ENCODE measurements at regions not wholly inside any gene's neighbourhood (a gene's known extent, or its start where the extent isn't known, plus 50 kb on each side); places are given as distances from the start of the nearest gene placed in this dataset.

DNA sequence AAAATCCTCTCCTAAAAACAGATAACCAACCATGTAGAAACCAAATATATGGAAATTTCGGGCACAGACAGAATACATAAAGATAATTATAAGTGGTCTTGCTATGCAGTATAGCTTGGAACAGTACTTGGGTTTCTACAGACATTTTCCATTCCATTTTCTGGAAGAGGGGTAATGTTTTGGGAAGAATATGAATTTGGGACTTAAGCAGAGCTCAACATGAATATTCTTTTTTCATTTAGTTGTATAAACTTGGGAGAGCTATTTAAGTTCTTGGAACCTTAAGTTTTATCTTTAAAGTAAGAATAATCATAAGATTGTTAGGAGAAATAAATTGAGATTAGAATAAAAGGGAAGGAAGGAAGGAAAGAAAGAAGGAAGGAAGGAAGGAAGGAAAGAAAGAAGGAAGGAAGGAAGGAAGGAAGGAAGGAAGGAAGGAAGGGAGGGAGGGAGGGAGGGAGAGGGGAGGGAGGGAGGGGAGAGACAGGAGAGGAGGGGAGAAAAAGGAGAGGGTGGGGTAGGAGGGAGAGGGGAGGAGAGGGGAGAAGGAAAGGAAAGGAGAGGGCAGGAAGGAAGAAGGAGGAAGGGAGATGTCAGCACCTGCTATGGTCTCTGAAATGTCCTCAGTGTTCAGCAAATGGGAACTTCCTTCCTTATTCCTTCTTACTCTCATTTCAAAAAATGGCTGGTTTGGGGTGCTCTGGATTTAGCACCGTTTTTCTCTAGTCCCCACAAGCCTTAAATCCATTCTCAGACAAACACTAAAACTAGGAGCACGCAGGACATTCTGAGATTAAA, 248.3 kb downstream of the LY86 start:
- H3K9me3 ChIP-seq: no peaks in the 10 kb centered on the region
- no peak for DNase-seq
- no peaks in the 10 kb centered on the region for H3K27me3 ChIP-seq
- H3K4me1 ChIP-seq: no peaks in the 10 kb centered on the region
- H3K36me3 ChIP-seq: no peaks in the 10 kb centered on the region
- no peak overlapping the region for H3K4me3 ChIP-seq
- TF ChIP-seq CTCF (IDR thresholded peaks at IDR 0.05): no peak
- no peak for TF ChIP-seq POLR2A (IDR thresholded peaks at IDR 0.05)
- H3K27ac ChIP-seq: no peak overlapping the region

DNA sequence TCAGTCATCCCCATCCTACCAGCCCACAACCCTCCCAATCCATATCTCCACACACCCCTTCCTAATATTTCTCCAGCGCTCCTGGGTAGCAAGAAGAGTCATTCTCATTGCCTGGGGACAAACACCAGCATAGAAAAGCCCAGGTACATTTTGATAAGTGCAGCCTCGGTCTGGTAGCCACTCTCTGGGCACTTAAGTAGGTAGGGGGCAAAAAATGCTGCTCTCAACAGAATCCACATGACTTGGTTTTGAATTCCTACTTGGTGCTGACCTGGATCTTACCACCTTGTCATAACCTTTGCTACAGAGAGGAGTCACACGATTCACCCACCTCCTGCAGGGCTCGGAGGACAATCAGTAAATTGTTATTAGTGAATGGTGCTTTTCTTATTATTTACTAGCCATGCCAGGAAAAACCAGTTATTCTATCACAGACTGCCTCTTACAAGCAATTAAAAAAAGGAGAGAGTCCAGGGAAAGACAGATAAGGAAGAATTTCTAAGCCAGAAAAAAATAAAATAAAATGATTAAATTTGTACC, 249.1 kb downstream of the LY86 start:
- no peaks in the 10 kb centered on the region for H3K36me3 ChIP-seq
- no peaks in the 10 kb centered on the region for H3K4me1 ChIP-seq
- H3K27ac ChIP-seq: no peak overlapping the region
- TF ChIP-seq POLR2A (IDR thresholded peaks at IDR 0.05) (no peak), CTCF (IDR thresholded peaks at IDR 0.05) (no peak)
- no peaks in the 10 kb centered on the region for H3K27me3 ChIP-seq
- H3K9me3 ChIP-seq: no peaks in the 10 kb centered on the region
- H3K4me3 ChIP-seq: no peak overlapping the region
- DNase-seq: no peak

DNA sequence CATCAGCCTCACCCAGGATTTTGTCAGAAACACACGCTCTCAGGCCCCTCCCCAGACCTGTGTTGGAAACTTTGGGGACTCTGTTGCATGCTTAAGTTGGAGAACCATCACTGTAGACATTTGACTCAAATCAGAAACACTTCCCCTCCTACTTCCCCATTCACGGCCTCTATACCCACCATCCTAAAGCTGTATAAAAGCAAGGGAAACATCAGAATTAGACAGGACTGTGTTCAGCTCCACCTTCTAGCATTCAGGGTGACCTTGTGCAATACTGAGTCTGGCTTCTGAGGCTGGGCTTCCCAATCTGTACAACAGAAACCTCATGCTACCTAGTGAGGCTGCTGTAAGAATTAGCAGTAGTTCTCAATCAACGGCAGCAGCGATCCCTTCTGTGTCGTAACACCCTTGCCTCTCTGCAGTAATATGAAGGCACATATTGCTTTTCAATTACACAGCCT, 252.3 kb downstream of the LY86 start:
- Histone ChIP-seq H3K27ac (no peak overlapping the region), H3K36me3 (no peaks in the 10 kb centered on the region), H3K4me3 (no peak overlapping the region), H3K4me1 (no peaks in the 10 kb centered on the region), H3K9me3 (no peaks in the 10 kb centered on the region), H3K27me3 (no peaks in the 10 kb centered on the region)
- peak in 1 of 3 donors; percentile 43 for DNase-seq
- no peak for TF ChIP-seq CTCF (IDR thresholded peaks at IDR 0.05)
- no peak for TF ChIP-seq POLR2A (IDR thresholded peaks at IDR 0.05)

DNA sequence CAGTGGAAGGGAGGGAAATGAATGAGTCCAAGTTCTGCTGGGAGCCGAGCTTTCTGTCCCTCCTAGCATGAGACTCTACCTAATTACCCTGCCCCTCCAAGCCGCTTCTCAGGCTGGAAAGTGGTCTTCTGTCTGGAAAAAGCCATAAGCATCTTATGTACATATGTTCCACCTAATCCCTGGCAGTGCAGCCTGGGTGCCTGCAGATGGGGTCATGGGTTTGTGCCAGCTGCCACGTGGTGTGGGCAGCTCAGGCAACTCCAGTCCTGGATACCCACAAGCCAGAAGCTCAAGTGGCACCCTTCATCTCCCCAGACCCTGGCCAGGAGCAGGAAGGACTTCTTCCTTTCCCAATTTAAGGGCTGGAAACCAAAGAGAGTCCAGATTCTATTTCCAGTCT, 253.1 kb downstream of the LY86 start:
- Histone ChIP-seq H3K4me1 (no peaks in the 10 kb centered on the region), H3K9me3 (no peaks in the 10 kb centered on the region), H3K4me3 (no peak overlapping the region), H3K27ac (no peak overlapping the region), H3K36me3 (no peaks in the 10 kb centered on the region), H3K27me3 (no peaks in the 10 kb centered on the region)
- TF ChIP-seq POLR2A (IDR thresholded peaks at IDR 0.05) (no peak), CTCF (IDR thresholded peaks at IDR 0.05) (no peak)
- peak in 1 of 3 donors; percentile 44 for DNase-seq

DNA sequence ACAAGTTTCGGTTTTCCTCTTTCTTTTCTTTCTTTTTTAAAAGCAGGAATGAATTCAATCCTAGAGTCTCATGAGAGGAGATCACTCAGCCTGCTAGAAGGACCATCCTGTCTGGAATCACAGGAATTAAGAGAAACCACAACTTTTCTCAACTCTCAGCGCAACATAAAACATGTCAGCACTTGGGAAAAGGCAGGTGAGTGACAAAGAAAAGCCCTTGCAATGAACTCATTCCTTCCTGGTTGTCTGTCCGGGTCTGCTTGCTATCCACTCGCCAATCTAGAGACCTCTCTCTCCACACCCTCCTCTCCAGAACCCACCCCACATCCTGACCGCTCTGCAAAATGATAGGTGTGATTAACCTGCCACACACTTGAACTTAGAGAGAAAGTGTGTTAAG, 253.8 kb downstream of the LY86 start:
- H3K27ac ChIP-seq: no peak overlapping the region
- no peaks in the 10 kb centered on the region for H3K9me3 ChIP-seq
- TF ChIP-seq CTCF (IDR thresholded peaks at IDR 0.05): no peak
- no peak for TF ChIP-seq POLR2A (IDR thresholded peaks at IDR 0.05)
- H3K4me3 ChIP-seq: no peak overlapping the region
- peak in 1 of 3 donors; percentile 13 for DNase-seq
- no peaks in the 10 kb centered on the region for H3K36me3 ChIP-seq
- H3K4me1 ChIP-seq: no peaks in the 10 kb centered on the region
- no peaks in the 10 kb centered on the region for H3K27me3 ChIP-seq
